Prostate gland (tissue), 2 donors: ENCODE measurements at regions not wholly inside any gene's neighbourhood (a gene's known extent, or its start where the extent isn't known, plus 50 kb on each side); places are given as distances from the start of the nearest gene placed in this dataset.
"Not testable (repeated sequence)": the region's sequence is repeated elsewhere in the genome, so short reads cannot be mapped to it uniquely, and the experiment has no call there.

Experiments used
- POLR2A ChIP-seq: fragments of 450-650 bp; IDR thresholded peaks from one replicate; pipeline ENCODE4 v1.6.1; 2016; ENCODE audit warnings: antibody characterized with exemption, mild to moderate bottlenecking
- POLR2AphosphoS5 ChIP-seq: sonication (generic); formaldehyde crosslinking; IDR thresholded peaks from one replicate; pipeline ENCODE4 v1.6.1; 2017; ENCODE audit warnings: antibody characterized with exemption
- TF ChIP-seq, protein P1 (sequence below), 4 experiments: fragments of 200-600 bp in 2 of 4; fragments of 450-650 bp in 2 of 4; sonication (generic) in 2 of 4; IDR thresholded peaks; 1 replicate in 3 of 4; 2 replicates in 1 of 4; pipeline ENCODE4 v1.5.1; 2016 to 2019; ENCODE audit warnings: antibody characterized with exemption in 4 of 4, mild to moderate bottlenecking in 2 of 4, moderate library complexity in 2 of 4

DNA sequence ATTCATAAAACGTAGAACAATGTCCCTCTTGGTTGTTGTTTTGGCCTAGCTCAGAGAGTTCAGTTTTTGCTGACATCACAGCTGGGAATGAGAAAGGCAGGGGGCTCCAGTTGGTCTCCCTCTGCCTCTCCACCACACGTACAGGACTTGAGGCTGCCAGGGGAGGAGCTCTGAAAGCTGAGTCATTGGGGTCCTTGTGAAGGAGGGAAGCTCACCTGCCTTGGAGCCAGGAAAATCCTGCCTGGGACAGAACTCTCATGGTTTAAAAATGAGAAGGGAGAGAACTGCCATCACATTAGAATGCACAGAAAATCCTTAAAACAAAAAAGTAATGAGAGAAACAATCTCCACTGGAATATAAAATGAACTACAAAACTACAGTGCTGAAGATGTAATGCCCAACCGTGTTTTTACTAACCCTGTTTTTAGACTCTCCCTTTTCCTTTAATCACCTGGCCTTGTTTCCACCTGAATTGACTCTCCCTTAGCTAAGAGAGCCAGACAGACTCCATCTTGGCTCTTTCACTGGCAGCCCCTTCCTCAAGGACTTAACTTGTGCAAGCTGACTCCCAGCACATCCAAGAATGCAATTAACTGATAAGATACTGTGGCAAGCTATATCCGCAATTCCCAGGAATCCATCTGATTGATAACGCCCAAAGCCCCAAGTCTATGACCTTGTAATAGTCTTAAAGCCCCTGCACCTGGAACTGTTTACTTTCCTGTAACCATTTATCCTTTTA, 58.6 kb upstream of the TARP start:
- not testable (repeated sequence) for TF ChIP-seq POLR2A, POLR2AphosphoS5
- TF ChIP-seq, protein P1, sequence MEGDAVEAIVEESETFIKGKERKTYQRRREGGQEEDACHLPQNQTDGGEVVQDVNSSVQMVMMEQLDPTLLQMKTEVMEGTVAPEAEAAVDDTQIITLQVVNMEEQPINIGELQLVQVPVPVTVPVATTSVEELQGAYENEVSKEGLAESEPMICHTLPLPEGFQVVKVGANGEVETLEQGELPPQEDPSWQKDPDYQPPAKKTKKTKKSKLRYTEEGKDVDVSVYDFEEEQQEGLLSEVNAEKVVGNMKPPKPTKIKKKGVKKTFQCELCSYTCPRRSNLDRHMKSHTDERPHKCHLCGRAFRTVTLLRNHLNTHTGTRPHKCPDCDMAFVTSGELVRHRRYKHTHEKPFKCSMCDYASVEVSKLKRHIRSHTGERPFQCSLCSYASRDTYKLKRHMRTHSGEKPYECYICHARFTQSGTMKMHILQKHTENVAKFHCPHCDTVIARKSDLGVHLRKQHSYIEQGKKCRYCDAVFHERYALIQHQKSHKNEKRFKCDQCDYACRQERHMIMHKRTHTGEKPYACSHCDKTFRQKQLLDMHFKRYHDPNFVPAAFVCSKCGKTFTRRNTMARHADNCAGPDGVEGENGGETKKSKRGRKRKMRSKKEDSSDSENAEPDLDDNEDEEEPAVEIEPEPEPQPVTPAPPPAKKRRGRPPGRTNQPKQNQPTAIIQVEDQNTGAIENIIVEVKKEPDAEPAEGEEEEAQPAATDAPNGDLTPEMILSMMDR (IDR thresholded peaks at IDR 0.05) = not testable (repeated sequence)
